DND-41 (cell line): ENCODE measurements at regions not wholly inside any gene's neighbourhood (a gene's known extent, or its start where the extent isn't known, plus 50 kb on each side); places are given as distances from the start of the nearest gene placed in this dataset.

Source experiments
- CTCF ChIP-seq: IDR thresholded peaks from 2 replicates; pipeline ENCODE4 v1.5.1; 2012; ENCODE audit warnings: borderline replicate concordance, low read length, moderate library complexity, mild to moderate bottlenecking; ENCODE audit not compliant: poor library complexity, severe bottlenecking; ENCODE audit errors: extremely low read depth
- EZH2 ChIP-seq: IDR thresholded peaks from 3 replicates; pipeline ENCODE4 v1.6.1; 2012; ENCODE audit warnings: borderline replicate concordance, low read depth, mild to moderate bottlenecking, moderate library complexity, low read length, inconsistent platforms; ENCODE audit not compliant: severe bottlenecking

DNA sequence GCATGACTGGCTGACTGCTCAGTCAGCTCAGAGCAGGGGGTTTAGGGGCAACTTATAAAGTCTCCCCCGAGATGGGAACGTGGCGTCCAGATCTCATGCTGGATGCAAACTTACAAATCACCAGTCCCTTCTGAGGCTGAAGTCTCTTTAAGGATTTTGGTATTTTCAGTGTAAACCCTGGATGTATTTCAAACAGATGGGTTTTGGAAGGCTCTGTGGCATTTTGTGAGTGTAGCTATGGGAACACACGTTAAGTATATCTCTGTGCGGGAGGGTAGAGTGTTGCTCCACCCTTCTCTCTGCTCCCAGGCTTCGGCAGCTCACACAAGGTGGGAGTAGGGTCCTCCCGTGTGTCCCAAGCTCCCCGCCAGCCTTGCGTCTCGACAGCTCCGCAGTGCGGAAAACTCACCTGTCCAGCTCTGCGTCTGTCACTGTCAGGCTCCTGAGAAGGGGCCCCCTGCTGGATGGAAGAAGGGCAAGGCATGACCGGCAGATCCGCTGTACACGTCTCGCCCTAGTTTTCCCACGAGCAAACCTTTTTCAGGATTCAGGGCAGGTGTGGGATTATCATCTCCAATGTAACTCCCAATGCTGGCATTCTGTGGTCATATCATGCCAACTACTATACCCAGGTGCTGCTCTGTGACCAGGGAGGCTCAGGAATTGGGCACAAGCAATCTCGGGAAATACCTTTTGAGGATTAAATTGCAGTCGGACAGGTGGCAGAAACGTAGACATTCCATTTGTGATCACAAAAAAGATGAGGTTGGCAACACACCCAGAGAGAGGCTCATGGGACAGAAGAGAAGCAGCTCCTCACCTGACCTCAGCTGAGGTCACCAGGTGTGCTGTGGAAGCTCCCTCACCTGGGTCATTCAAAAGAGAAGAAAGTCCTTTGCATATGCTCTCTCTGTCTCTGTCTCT, 313.9 kb upstream of the B3GAT1 start:
- peak; percentile 47 for TF ChIP-seq CTCF
- no peak for TF ChIP-seq EZH2
